Loucy (cell line): ENCODE measurements at regions not wholly inside any gene's neighbourhood (a gene's known extent, or its start where the extent isn't known, plus 50 kb on each side); places are given as distances from the start of the nearest gene placed in this dataset.

Experiments used
- H2AFZ ChIP-seq: fragments of 200-600 bp; sonication (generic); 2 replicates; pipeline ENCODE4 v1.6.0; 2016; ENCODE audit warnings: antibody characterized with exemption, mild to moderate bottlenecking, low read length, moderate library complexity
- H3F3A ChIP-seq: fragments of 200-600 bp; 2 replicates; pipeline ENCODE4 v1.6.0; 2016; ENCODE audit warnings: antibody characterized with exemption, low read depth, mild to moderate bottlenecking
- H3K27me3 ChIP-seq: fragments of 200-600 bp; sonication (generic); 2 replicates; pipeline ENCODE4 v1.6.1; 2014; ENCODE audit warnings: low read length, mild to moderate bottlenecking; ENCODE audit not compliant: insufficient read depth, poor library complexity, severe bottlenecking
- H3K36me3 ChIP-seq: fragments of 200-600 bp; sonication (generic); 2 replicates; pipeline ENCODE4 v1.6.1; 2016; ENCODE audit warnings: low read length; ENCODE audit not compliant: insufficient read depth
- H3K4me1 ChIP-seq: fragments of 200-600 bp; sonication (generic); 2 replicates; pipeline ENCODE4 v1.5.1; 2014; ENCODE audit warnings: low read length, mild to moderate bottlenecking; ENCODE audit not compliant: insufficient read depth, poor library complexity, severe bottlenecking
- H3K4me2 ChIP-seq: fragments of 200-600 bp; sonication (generic); 2 replicates; pipeline ENCODE4 v1.6.0; 2014; ENCODE audit warnings: antibody characterized with exemption, low read length, low read depth, mild to moderate bottlenecking; ENCODE audit not compliant: poor library complexity, severe bottlenecking
- H3K4me3 ChIP-seq: fragments of 200-600 bp; sonication (generic); 2 replicates; pipeline ENCODE4 v1.5.1; 2014; ENCODE audit warnings: low read length, mild to moderate bottlenecking, mixed read lengths; ENCODE audit not compliant: poor library complexity, severe bottlenecking
- H3K79me2 ChIP-seq: fragments of 200-600 bp; sonication (generic); 2 replicates; pipeline ENCODE4 v1.6.1; 2014; ENCODE audit warnings: low read length; ENCODE audit not compliant: insufficient read depth
- H3K9ac ChIP-seq: fragments of 200-600 bp; sonication (generic); 2 replicates; pipeline ENCODE4 v1.6.0; 2014; ENCODE audit warnings: mild to moderate bottlenecking, low read depth, low read length, moderate library complexity; ENCODE audit not compliant: poor library complexity, severe bottlenecking
- H3K9me2 ChIP-seq: fragments of 200-600 bp; sonication (generic); replicated peaks from 2 replicates; pipeline ENCODE4 v1.6.1; 2016; ENCODE audit warnings: low read depth, low read length, mixed read lengths
- H3K9me3 ChIP-seq: fragments of 200-600 bp; sonication (generic); 2 replicates; pipeline ENCODE4 v1.6.1; 2014; ENCODE audit warnings: mild to moderate bottlenecking, antibody characterized with exemption, low read length, low read depth; ENCODE audit not compliant: insufficient read depth
- H4K20me1 ChIP-seq: fragments of 200-600 bp; sonication (generic); 2 replicates; pipeline ENCODE4 v1.6.0; 2014; ENCODE audit warnings: antibody characterized with exemption, low read length, mild to moderate bottlenecking; ENCODE audit not compliant: insufficient read depth, poor library complexity, severe bottlenecking
- CTCF ChIP-seq: fragments of 200-600 bp; sonication (generic); conservative IDR thresholded peaks from 2 replicates; pipeline ENCODE4 v1.5.1; 2014; ENCODE audit warnings: mild to moderate bottlenecking, antibody characterized with exemption, low read length
- EZH2phosphoT487 ChIP-seq: fragments of 200-600 bp; IDR thresholded peaks from 2 replicates; pipeline ENCODE4 v1.6.1; 2018; ENCODE audit warnings: antibody characterized with exemption, mild to moderate bottlenecking, moderate library complexity, borderline replicate concordance

GRCh38 chr4:3364634-3365314, 72.0 kb downstream of the RGS12 start:
- Histone ChIP-seq H3K9me3 (no peaks in the 10 kb centered on the region), H3K27me3 (no peaks in the 10 kb centered on the region), H2AFZ (no peak overlapping the region), H3K4me2 (no peak overlapping the region), H3F3A (no peaks in the 10 kb centered on the region), H3K36me3 (peaks cover 6% of the 10 kb centered on the region; the same call in 1 of the 2 replicates), H3K79me2 (peaks cover 100% of the 10 kb centered on the region), H3K4me1 (peaks cover 18% of the 10 kb centered on the region), H4K20me1 (peaks cover 41% of the 10 kb centered on the region), H3K9me2 (no peaks in the 10 kb centered on the region), H3K9ac (no peak overlapping the region), H3K4me3 (no peak overlapping the region)
- TF ChIP-seq CTCF: no peak
- no peak for TF ChIP-seq EZH2phosphoT487

DNA sequence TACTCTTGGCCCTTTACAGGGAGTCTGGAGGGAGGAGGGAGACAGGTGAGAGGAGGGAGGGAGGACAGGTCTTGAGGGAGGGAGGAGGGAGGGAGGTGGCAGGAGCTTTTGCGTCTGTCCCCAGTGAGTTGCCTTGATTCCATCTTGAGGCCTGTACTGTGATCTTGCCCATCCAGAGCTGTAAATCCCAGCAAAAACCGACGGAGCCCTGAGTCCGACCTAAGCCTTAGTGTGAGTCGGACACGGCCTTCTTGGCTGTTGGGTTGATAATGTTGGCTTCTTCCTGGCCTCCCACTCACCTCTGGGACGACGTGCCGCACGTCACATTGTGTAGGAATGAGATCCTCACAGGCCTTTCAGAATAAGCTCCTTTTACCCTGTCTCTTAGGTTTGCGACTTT, 72.5 kb downstream of the RGS12 start:
- Histone ChIP-seq H3K9me3 (no peaks in the 10 kb centered on the region), H3K4me1 (peaks cover 24% of the 10 kb centered on the region), H3K4me2 (no peak overlapping the region), H3K36me3 (peaks cover 6% of the 10 kb centered on the region; the same call in 1 of the 2 replicates), H3K9me2 (no peaks in the 10 kb centered on the region), H3K27me3 (no peaks in the 10 kb centered on the region), H3F3A (no peaks in the 10 kb centered on the region), H3K9ac (no peak overlapping the region), H3K4me3 (no peak overlapping the region), H3K79me2 (peaks cover 100% of the 10 kb centered on the region), H2AFZ (no peak overlapping the region), H4K20me1 (peaks cover 41% of the 10 kb centered on the region)
- no peak for TF ChIP-seq EZH2phosphoT487
- TF ChIP-seq CTCF: no peak

DNA sequence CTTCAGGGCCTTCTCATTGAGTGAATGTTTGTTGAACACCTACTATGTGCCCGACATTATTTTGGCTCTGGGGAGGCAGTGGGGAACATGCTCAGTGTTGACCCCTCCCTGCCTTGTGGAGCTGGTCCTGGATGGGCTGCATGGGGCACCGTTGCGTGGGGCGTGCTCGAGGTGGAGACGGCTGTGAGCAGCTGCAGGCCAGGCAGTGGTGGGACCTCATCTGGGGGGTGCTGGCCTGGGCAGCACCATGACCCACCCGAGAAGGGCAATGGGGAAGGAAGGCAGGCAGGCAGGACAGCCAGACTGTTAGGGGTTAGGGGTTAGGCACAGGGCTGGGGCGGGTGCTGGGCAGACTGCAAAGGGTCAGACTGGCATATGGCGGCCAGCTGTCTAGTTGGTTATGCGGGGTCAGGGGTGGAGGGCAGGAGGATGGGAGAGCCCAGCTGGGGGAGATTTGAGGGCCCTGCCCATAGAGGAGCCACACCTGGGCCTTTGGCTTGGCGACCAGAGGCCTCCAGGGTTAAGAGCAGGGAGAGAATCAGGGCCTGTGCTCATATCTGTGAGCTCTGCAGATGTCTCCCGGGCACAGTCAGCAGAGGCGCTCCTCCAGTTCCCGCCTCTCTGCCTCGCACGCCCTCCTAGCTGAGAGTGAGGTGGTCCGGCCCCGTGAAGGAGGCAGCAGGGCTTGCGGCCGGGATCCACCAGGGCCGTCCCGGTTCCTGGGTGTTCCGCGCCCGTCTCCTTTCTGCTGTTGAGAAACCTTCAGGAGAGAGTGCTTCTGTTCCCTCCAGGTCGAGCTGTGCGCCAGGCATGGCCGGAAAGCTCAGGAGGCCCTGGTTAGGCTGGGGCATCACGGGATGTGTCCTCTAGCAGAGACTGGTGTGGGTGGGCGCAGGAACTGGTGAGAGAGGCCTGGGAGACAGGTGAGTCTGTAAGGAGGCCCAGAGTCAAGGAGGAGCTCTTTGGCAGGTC, 73.3 kb downstream of the RGS12 start:
- TF ChIP-seq CTCF: no peak
- no peak for TF ChIP-seq EZH2phosphoT487
- Histone ChIP-seq H3K36me3 (no peaks in the 10 kb centered on the region), H2AFZ (no peak overlapping the region), H3K4me3 (no peak overlapping the region), H3K4me1 (peaks cover 28% of the 10 kb centered on the region), H4K20me1 (peaks cover 41% of the 10 kb centered on the region), H3K9me2 (no peaks in the 10 kb centered on the region), H3F3A (no peaks in the 10 kb centered on the region), H3K9ac (no peak overlapping the region), H3K27me3 (no peaks in the 10 kb centered on the region), H3K9me3 (no peaks in the 10 kb centered on the region), H3K79me2 (peaks cover 100% of the 10 kb centered on the region), H3K4me2 (no peak overlapping the region)
